SK-N-SH treated with all-trans-retinoic acid at 6 μM for 48 hours (cell line): ENCODE measurements at regions not wholly inside any gene's neighbourhood (a gene's known extent, or its start where the extent isn't known, plus 50 kb on each side); places are given as distances from the start of the nearest gene placed in this dataset.

ENCODE experiments used
- ARNTL ChIP-seq: fragments of 450-650 bp; formaldehyde crosslinking; IDR thresholded peaks from 2 replicates; pipeline ENCODE4 v1.5.0; 2020; ENCODE audit warnings: low read depth, mild to moderate bottlenecking, moderate library complexity, borderline replicate concordance
- CSDC2 ChIP-seq: fragments of 250-450 bp; sonication (Bioruptor Pico); IDR thresholded peaks from 2 replicates; pipeline ENCODE4 v1.5.0; 2020; ENCODE audit warnings: mild to moderate bottlenecking, moderate library complexity
- GLIS3 ChIP-seq: fragments of 250-450 bp; sonication (Bioruptor Pico); IDR thresholded peaks from 2 replicates; pipeline ENCODE4 v1.5.0; 2020; ENCODE audit warnings: mild to moderate bottlenecking, moderate library complexity
- ISL1 ChIP-seq: fragments of 250-450 bp; sonication (Bioruptor Pico); IDR thresholded peaks from 2 replicates; pipeline ENCODE4 v2.1.2; 2022; ENCODE audit warnings: mild to moderate bottlenecking, moderate library complexity
- PATZ1 ChIP-seq: fragments of 250-450 bp; sonication (Bioruptor Pico); IDR thresholded peaks from 2 replicates; pipeline ENCODE4 v1.8.0; 2020; ENCODE audit warnings: mild to moderate bottlenecking, moderate library complexity, borderline replicate concordance
- PPARA ChIP-seq: fragments of 250-450 bp; sonication (Bioruptor Pico); IDR thresholded peaks from 2 replicates; pipeline ENCODE4 v1.5.0; 2020; ENCODE audit warnings: mild to moderate bottlenecking, borderline replicate concordance
- RARB ChIP-seq: fragments of 250-450 bp; sonication (Bioruptor Pico); IDR thresholded peaks from 2 replicates; pipeline ENCODE4 v1.8.0; 2021; ENCODE audit warnings: mild to moderate bottlenecking, moderate library complexity
- TOX ChIP-seq: fragments of 250-450 bp; sonication (Bioruptor Pico); IDR thresholded peaks from 2 replicates; pipeline ENCODE4 v1.8.0; 2021; ENCODE audit warnings: mild to moderate bottlenecking, moderate library complexity, borderline replicate concordance
- ZC3H10 ChIP-seq: fragments of 250-450 bp; sonication (Bioruptor Pico); IDR thresholded peaks from 2 replicates; pipeline ENCODE4 v1.5.1; 2021; ENCODE audit warnings: mild to moderate bottlenecking, moderate library complexity
- ZNF70 ChIP-seq: fragments of 450-650 bp; formaldehyde crosslinking; IDR thresholded peaks from 2 replicates; pipeline ENCODE4 v1.5.0; 2020; ENCODE audit warnings: mild to moderate bottlenecking, moderate library complexity
- ZNF8 ChIP-seq: fragments of 450-650 bp; formaldehyde crosslinking; IDR thresholded peaks from 2 replicates; pipeline ENCODE4 v1.5.0; 2020; ENCODE audit warnings: mild to moderate bottlenecking, moderate library complexity
- TF ChIP-seq, protein P1 (sequence below): fragments of 250-450 bp; sonication (Bioruptor Pico); IDR thresholded peaks from 2 replicates; pipeline ENCODE4 v1.5.1; 2020; ENCODE audit warnings: low read depth, mild to moderate bottlenecking, moderate library complexity

GRCh38 chr9:4416467-4416866 is 73.8 kb upstream of the SLC1A1 start:
- TF ChIP-seq TOX (CRISPR knock-in tag) (no peak), PATZ1 (CRISPR knock-in tag) (no peak), ZNF8 (CRISPR knock-in tag) (no peak), PPARA (CRISPR knock-in tag) (no peak), ZC3H10 (CRISPR knock-in tag) (no peak), ZNF70 (CRISPR knock-in tag) (no peak), CSDC2 (no peak), ARNTL (CRISPR knock-in tag) (no peak), ISL1 (CRISPR knock-in tag) (no peak), RARB (CRISPR knock-in tag) (no peak), GLIS3 (CRISPR knock-in tag) (no peak)
- TF ChIP-seq, protein P1, sequence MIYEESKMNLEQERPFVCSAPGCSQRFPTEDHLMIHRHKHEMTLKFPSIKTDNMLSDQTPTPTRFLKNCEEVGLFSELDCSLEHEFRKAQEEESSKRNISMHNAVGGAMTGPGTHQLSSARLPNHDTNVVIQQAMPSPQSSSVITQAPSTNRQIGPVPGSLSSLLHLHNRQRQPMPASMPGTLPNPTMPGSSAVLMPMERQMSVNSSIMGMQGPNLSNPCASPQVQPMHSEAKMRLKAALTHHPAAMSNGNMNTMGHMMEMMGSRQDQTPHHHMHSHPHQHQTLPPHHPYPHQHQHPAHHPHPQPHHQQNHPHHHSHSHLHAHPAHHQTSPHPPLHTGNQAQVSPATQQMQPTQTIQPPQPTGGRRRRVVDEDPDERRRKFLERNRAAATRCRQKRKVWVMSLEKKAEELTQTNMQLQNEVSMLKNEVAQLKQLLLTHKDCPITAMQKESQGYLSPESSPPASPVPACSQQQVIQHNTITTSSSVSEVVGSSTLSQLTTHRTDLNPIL (CRISPR knock-in tag): no peak
